CD4-positive, CD25-positive, alpha-beta regulatory T cell (primary cell): ENCODE measurements at regions not wholly inside any gene's neighbourhood (a gene's known extent, or its start where the extent isn't known, plus 50 kb on each side); places are given as distances from the start of the nearest gene placed in this dataset.

Source experiments
- ATAC-seq, 2 donors: fragments of 150-1000 bp; cut with Tn5 transposase; one replicate each; pipeline ENCODE4 v1.10.0; 2021; ENCODE audit warnings: low read depth in 2 of 2, moderate number of reproducible peaks in 2 of 2, moderate library complexity in 1 of 2
- DNase-seq, 3 donors: peaks; one replicate each; pipeline versions ENCODE4 v3.0.0 to v3.0.0-alpha.2; 2012 to 2022; ENCODE audit warnings: mixed read lengths in 1 of 3
- H3K27ac ChIP-seq: one replicate; pipeline ENCODE4 v1.7.0; 2013; ENCODE audit warnings: mild to moderate bottlenecking, low read length; ENCODE audit not compliant: insufficient read depth, poor library complexity, severe bottlenecking
- H3K27me3 ChIP-seq: one replicate; pipeline ENCODE4 v1.7.0; 2013; ENCODE audit warnings: low read length; ENCODE audit not compliant: control insufficient read depth, insufficient read depth
- H3K36me3 ChIP-seq: one replicate; pipeline ENCODE4 v1.7.0; 2013; ENCODE audit warnings: mild to moderate bottlenecking, low read length, moderate library complexity; ENCODE audit not compliant: control insufficient read depth, insufficient read depth
- H3K4me1 ChIP-seq: 2 replicates; pipeline ENCODE4 v1.7.0; 2013; ENCODE audit warnings: mild to moderate bottlenecking, low read length; ENCODE audit not compliant: insufficient read depth, control insufficient read depth, poor library complexity, severe bottlenecking
- H3K4me3 ChIP-seq: one replicate; pipeline ENCODE4 v1.7.0; 2013; ENCODE audit warnings: low read depth, mild to moderate bottlenecking, low read length, moderate library complexity
- H3K9me3 ChIP-seq, 2 experiments: 1 replicate in 1 of 2; 2 replicates in 1 of 2; pipeline ENCODE4 v1.7.0; 2013; ENCODE audit warnings: low read length in 2 of 2, mild to moderate bottlenecking in 1 of 2, moderate library complexity in 1 of 2; ENCODE audit not compliant: control insufficient read depth in 2 of 2
- H3K27ac Mint-ChIP-seq, 3 donors: one replicate each; pipeline ENCODE4 v1.8.0; 2020 to 2022; ENCODE audit warnings: mild to moderate bottlenecking in 3 of 3, mixed read lengths in 3 of 3, moderate library complexity in 2 of 3
- H3K27me3 Mint-ChIP-seq: one replicate; pipeline ENCODE4 v1.8.0; 2022; ENCODE audit warnings: mild to moderate bottlenecking, mixed read lengths
- H3K36me3 Mint-ChIP-seq: one replicate; pipeline ENCODE4 v1.8.0; 2020; ENCODE audit warnings: mixed read lengths
- H3K4me1 Mint-ChIP-seq, 4 donors: one replicate each; pipeline ENCODE4 v1.8.0; 2020 to 2022; ENCODE audit warnings: mixed read lengths in 4 of 4, mild to moderate bottlenecking in 1 of 4
- H3K4me3 Mint-ChIP-seq, 4 donors: one replicate each; pipeline ENCODE4 v1.8.0; 2020 to 2022; ENCODE audit warnings: mild to moderate bottlenecking in 4 of 4, mixed read lengths in 4 of 4, moderate library complexity in 3 of 4
- H3K9me3 Mint-ChIP-seq, 7 donors: one replicate each; pipeline ENCODE4 v1.8.0; 2020 to 2022; ENCODE audit warnings: mixed read lengths in 7 of 7, mild to moderate bottlenecking in 3 of 7, moderate library complexity in 2 of 7

GRCh38 chr3:193790086-193790990, 197.3 kb downstream of the OPA1 start:
- no peak for DNase-seq
- no peak for ATAC-seq
- Histone ChIP-seq H3K9me3 (no peaks in the 10 kb centered on the region), H3K36me3 (no peaks in the 10 kb centered on the region), H3K4me1 (no peaks in the 10 kb centered on the region), H3K27ac (no peak overlapping the region), H3K27me3 (no peaks in the 10 kb centered on the region), H3K4me3 (no peak overlapping the region)
- Mint-ChIP-seq H3K27me3 (peaks cover 13% of the 10 kb centered on the region), H3K9me3 (peaks cover 0 to 2% (median 0%) of the 10 kb centered on the region in 7 donors), H3K36me3 (no peaks in the 10 kb centered on the region), H3K4me3 (no peak overlapping the region), H3K27ac (no peak overlapping the region), H3K4me1 (no peaks in the 10 kb centered on the region)

- H3K36me3 ChIP-seq, result no peaks in the 10 kb centered on the region
- peaks cover 12% of the 10 kb centered on the region for H3K27me3 Mint-ChIP-seq
- no peak overlapping the region for H3K4me3 Mint-ChIP-seq
These were observed 198.3 kb downstream of the OPA1 start for GRCh38 chr3:193791041-193792032.

GRCh38 chr3:193793123-193793522, 200.1 kb downstream of the OPA1 start:
- DNase-seq (no peak), ATAC-seq (no peak)
- no peaks in the 10 kb centered on the region for H3K9me3 ChIP-seq
- Mint-ChIP-seq H3K9me3 (peaks cover 0 to 2% (median 0%) of the 10 kb centered on the region in 7 donors), H3K4me3 (no peak overlapping the region), H3K36me3 (no peaks in the 10 kb centered on the region), H3K27me3 (peaks cover 4% of the 10 kb centered on the region), H3K27ac (no peak overlapping the region), H3K4me1 (no peaks in the 10 kb centered on the region)
- H3K27ac ChIP-seq, result no peak overlapping the region
- no peaks in the 10 kb centered on the region for H3K4me1 ChIP-seq
- H3K4me3 ChIP-seq, result no peak overlapping the region
- no peaks in the 10 kb centered on the region for H3K27me3 ChIP-seq
- no peaks in the 10 kb centered on the region for H3K36me3 ChIP-seq

More at GRCh38 chr3:193791041-193792032, 198.3 kb downstream of the OPA1 start:
- Mint-ChIP-seq H3K9me3 (peaks cover 0 to 2% (median 0%) of the 10 kb centered on the region in 7 donors), H3K36me3 (no peaks in the 10 kb centered on the region), H3K4me1 (no peaks in the 10 kb centered on the region), H3K27ac (no peak overlapping the region)
- no peaks in the 10 kb centered on the region for H3K4me1 ChIP-seq
- H3K27ac ChIP-seq, result no peak overlapping the region
- peak in 1 of 3 donors; percentile 49 for DNase-seq
- no peaks in the 10 kb centered on the region for H3K27me3 ChIP-seq
- no peaks in the 10 kb centered on the region for H3K9me3 ChIP-seq
- H3K4me3 ChIP-seq, result no peak overlapping the region
- ATAC-seq, result no peak

- Mint-ChIP-seq H3K36me3 (no peaks in the 10 kb centered on the region), H3K27ac (no peak overlapping the region), H3K9me3 (peaks cover 0 to 2% (median 0%) of the 10 kb centered on the region in 7 donors), H3K4me1 (no peaks in the 10 kb centered on the region), H3K4me3 (no peak overlapping the region), H3K27me3 (no peaks in the 10 kb centered on the region)
- no peaks in the 10 kb centered on the region for H3K27me3 ChIP-seq
- no peaks in the 10 kb centered on the region for H3K36me3 ChIP-seq
- H3K4me1 ChIP-seq, result no peaks in the 10 kb centered on the region
- H3K9me3 ChIP-seq, result no peaks in the 10 kb centered on the region
- ATAC-seq (no peak), DNase-seq (no peak)
- no peak overlapping the region for H3K27ac ChIP-seq
- no peak overlapping the region for H3K4me3 ChIP-seq
These were observed 201.2 kb downstream of the OPA1 start for GRCh38 chr3:193794002-193794881.

- Mint-ChIP-seq H3K4me3 (no peak overlapping the region), H3K27me3 (no peaks in the 10 kb centered on the region), H3K4me1 (no peaks in the 10 kb centered on the region), H3K27ac (no peak overlapping the region), H3K9me3 (peaks cover 0 to 2% (median 0%) of the 10 kb centered on the region in 7 donors), H3K36me3 (no peaks in the 10 kb centered on the region)
- H3K4me1 ChIP-seq, result no peaks in the 10 kb centered on the region
- no peak for DNase-seq
- no peak overlapping the region for H3K27ac ChIP-seq
- no peak overlapping the region for H3K4me3 ChIP-seq
- H3K36me3 ChIP-seq, result no peaks in the 10 kb centered on the region
- H3K9me3 ChIP-seq, result no peaks in the 10 kb centered on the region
- no peaks in the 10 kb centered on the region for H3K27me3 ChIP-seq
- no peak for ATAC-seq
These were observed 202.2 kb downstream of the OPA1 start for GRCh38 chr3:193795062-193795690.

- Mint-ChIP-seq H3K9me3 (peaks cover 0 to 2% (median 0%) of the 10 kb centered on the region in 7 donors), H3K27me3 (no peaks in the 10 kb centered on the region), H3K4me1 (no peaks in the 10 kb centered on the region), H3K36me3 (no peaks in the 10 kb centered on the region), H3K27ac (no peak overlapping the region), H3K4me3 (no peak overlapping the region)
- H3K4me1 ChIP-seq, result no peaks in the 10 kb centered on the region
- no peak for DNase-seq
- ATAC-seq, result no peak
- no peak overlapping the region for H3K27ac ChIP-seq
- no peak overlapping the region for H3K4me3 ChIP-seq
- H3K36me3 ChIP-seq, result no peaks in the 10 kb centered on the region
- no peaks in the 10 kb centered on the region for H3K9me3 ChIP-seq
- no peaks in the 10 kb centered on the region for H3K27me3 ChIP-seq
These were observed 203.1 kb downstream of the OPA1 start for GRCh38 chr3:193796089-193796488.

- Histone ChIP-seq H3K27ac (no peak overlapping the region), H3K4me1 (no peaks in the 10 kb centered on the region), H3K4me3 (no peak overlapping the region), H3K9me3 (no peaks in the 10 kb centered on the region), H3K27me3 (no peaks in the 10 kb centered on the region), H3K36me3 (no peaks in the 10 kb centered on the region)
- Mint-ChIP-seq H3K9me3 (peaks cover 0 to 2% (median 0%) of the 10 kb centered on the region in 7 donors), H3K36me3 (no peaks in the 10 kb centered on the region), H3K27ac (no peak overlapping the region), H3K27me3 (no peaks in the 10 kb centered on the region), H3K4me3 (no peak overlapping the region), H3K4me1 (no peaks in the 10 kb centered on the region)
- DNase-seq (no peak), ATAC-seq (no peak)
These were observed 204.6 kb downstream of the OPA1 start for GRCh38 chr3:193797566-193797965.
